ENCODE measurements at regions not wholly inside any gene's neighbourhood (a gene's known extent, or its start where the extent isn't known, plus 50 kb on each side); places are given as distances from the start of the nearest gene placed in this dataset.

DNA sequence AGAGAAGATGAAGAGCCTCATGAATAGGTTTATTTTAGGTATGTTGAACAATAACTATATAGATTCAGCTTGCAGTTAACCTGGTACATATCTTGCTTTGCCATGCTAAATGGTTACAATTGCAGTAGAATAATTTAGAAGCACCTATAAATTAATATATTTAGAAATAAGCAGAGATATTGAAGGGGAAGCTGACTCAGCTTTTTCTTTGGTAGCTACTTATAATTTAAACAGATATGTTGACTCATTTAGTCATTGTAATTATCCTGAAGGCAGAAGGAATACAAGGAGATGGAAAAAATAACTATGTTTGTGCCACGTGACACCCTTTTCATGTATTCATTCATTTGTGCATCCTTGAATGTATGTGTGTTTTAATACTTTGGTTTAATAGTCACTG is 755.5 kb downstream of the SUCLG1 start:
- DNase-seq (ENCODE audit: low spot score in 2 of 2) (no peak), FAIRE-seq (no peak)

DNA sequence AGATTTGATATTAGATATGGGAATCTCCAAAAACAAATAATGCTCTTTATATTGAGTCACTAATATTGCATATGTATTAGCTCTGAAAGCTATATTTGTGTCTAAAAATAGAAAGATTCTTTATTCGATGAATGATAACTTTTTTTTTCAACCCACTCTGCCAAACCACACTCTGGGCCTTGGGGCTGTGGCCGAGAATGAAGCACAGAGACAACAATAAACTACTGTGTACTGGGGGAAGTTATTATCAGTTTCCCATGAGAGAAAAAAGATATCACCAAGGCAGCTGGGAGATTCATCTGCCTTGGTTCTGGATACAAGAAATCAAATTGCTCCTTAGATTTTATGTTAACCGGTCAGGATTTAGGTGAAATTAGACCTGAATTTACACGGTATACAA is 762.2 kb downstream of the SUCLG1 start:
- FAIRE-seq: no peak
- DNase-seq (ENCODE audit: low spot score in 2 of 2): no peak

DNA sequence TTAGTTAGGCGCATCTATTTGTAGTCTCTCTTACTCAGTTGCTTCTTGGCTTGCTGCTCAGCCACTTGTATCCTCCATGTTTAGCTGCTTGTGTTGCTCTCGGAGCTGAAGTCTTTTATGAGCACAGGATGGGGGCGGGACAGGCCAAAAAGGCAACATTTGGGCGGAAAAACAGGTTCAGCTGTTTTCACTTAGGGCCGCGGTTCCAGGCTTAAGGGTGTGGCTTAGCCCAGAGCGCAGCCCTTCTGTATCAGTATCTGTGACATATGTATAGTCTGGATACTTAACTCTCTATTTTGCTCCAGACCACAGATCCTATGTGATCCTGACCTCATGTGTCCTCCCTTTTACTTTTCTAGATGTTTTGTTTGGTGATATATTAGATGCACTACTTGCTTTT is 763.5 kb downstream of the SUCLG1 start:
- FAIRE-seq: no peak
- DNase-seq (ENCODE audit: low spot score in 2 of 2): no peak

DNA sequence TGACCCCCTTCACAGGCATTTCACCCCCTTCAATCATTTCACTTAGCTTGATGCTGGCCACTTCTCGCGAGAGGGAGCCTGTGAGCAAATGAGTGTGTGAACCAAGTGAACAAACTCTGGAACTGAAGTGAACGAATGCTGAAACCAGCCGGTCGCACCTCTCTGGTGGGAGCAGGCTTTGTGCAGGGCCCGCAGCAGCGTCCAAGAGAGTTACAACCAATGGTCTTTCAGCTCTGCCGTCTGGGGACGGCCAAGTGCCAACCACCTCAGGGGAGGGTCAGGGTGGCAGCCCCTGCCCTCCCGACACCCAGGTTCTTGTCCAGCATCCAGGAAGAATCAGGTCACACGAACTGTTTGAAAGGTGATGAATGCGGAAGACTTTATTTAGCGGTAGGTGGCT is 764.0 kb downstream of the SUCLG1 start:
- FAIRE-seq (no peak), DNase-seq (ENCODE audit: low spot score in 2 of 2) (no peak)

DNA sequence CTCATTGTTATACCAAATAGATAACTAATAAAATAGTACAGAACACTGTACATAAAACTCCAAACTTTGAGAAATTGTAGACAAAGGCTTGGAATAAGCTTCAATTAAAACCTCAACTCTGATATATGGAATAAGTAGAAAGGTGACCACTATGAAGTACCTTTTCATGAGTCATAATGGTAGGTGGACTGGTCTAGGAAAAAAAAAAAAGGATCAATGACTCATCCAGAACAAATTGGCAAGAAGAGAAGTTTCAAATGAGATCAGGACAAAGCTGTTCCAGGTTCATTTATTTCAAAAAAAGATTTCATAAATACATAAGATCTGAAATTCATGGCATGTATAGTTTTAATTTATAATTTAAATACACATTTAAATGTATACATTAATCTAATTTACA is 769.7 kb downstream of the SUCLG1 start:
- no peak for FAIRE-seq
- no peak for DNase-seq (ENCODE audit: low spot score in 2 of 2)

DNA sequence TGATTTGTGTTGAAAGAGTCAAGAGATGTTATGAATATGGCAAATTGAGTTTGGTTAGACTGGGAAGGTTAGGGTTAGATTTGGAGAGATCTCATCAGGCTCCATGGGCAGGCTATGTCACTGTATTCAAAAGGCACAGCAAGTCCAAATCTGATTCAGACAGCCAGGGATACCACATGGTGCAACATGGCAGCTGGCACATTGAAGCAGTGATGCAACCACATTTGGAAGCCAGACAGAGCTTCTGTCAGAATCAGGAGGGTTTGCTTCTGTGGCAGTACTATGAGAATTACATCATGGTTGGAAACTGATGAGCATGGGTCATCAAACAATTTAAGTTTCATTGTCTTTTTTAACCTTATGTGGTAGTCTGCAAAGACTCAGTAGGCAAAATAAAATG is 772.2 kb downstream of the SUCLG1 start:
- DNase-seq (ENCODE audit: low spot score in 2 of 2) (peak in 1 of 2 donors; percentile 14), FAIRE-seq (no peak)

DNA sequence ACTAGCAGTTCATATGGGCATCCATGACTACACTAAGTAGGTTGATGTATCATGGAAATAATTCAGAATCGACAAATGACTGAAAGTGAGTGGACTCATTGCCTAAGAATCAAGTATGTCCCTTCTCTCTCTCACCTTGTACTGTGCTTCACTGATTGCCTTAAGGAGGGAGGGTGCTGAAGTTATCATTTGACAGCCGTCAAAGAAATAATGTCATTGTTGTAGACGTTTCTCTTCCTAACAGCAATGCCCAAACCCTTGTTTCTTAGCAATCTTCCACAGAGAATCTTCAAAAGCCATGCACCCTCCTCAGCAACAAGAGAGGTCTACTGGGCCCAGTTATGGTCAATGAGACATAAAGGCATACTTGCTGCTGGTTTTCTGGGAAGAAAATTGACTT is 785.0 kb downstream of the SUCLG1 start:
- no peak for DNase-seq (ENCODE audit: low spot score in 2 of 2)
- FAIRE-seq: no peak

DNA sequence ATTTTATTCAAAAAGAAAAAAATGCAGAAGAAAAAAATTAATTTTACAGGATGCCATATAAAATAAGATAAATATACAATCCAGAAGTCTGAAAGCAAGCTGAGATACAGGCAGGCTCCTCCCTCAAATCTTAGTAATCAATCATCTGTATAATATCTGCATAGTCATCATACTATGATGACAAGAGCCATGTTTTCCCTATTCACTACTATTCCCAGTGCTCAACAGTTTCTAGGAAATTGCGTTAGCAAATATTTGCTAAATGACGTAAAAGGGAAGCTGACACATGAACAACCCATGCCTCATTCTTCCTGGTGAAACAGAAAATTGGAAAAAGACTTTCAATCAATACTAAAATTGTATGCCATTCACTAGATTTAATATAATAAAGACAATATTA is 793.2 kb downstream of the SUCLG1 start:
- FAIRE-seq: no peak

DNA sequence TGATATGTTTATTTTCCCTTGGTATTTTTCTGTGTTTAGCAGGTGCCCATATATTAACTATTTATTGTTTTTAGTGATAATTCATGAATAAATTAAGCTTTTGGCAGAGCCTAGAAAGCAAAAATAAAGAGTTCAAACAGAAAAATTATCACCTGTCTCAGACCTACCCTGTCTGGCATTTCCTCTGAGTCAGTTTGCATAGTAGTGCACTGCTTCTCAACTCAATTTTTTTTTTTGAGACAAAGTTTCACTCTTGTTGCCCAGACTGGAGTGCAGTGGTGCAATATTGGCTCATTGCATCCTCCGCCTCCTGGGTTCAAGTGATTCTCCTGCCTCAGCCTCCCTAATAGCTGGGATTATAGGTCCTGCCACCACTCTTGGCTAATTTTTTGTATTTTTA is 793.9 kb downstream of the SUCLG1 start:
- FAIRE-seq (no peak), DNase-seq (ENCODE audit: low spot score in 2 of 2) (no peak)

More for the DNA sequence above, 793.2 kb downstream of the SUCLG1 start:
- no peak for DNase-seq (ENCODE audit: low spot score in 2 of 2)

DNA sequence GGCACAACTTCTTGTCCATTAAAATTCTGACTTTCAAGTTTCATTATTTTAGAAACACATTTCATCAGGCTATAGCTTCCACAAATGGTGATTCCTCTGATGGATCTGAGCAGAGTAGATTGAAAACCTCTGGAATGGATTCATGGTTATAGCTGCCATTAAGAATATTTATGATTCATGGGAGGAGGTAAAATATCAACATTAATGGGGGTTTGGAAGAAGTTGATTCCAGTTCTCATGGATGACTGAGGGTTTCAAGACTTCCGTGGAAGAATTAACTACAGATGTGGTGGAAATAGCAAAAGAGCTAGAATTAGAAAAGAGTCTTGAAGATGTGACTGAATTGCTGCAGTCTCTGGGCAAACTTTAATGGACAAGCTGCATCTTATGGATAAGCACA is 797.4 kb downstream of the SUCLG1 start:
- DNase-seq (ENCODE audit: low spot score in 2 of 2) (no peak), FAIRE-seq (no peak)

DNA sequence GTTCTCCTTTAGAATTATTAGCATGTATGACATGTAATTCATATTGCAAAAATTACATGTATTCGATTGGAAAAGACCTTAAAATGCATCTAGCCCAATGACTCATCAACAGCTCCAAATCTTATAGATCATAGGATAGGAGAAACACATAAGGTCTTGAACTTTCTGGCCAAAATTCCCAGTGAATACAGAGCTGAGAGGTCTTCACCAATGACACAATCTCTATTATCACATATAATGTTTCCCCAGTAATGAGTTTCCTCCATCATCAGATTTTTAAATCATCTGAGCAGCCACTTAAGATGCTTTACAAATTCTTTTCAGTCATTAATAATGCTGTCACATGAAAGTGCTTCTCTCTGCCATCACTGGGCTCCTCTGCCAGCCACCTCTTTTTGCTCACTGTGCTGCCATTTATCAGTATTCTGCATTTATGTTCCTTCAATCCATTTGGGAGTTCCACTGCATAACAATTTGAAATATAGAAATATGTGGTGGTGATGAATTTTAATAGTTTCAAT is 804.9 kb downstream of the SUCLG1 start:
- no peak for DNase-seq (ENCODE audit: low spot score in 2 of 2)
- FAIRE-seq: no peak

DNA sequence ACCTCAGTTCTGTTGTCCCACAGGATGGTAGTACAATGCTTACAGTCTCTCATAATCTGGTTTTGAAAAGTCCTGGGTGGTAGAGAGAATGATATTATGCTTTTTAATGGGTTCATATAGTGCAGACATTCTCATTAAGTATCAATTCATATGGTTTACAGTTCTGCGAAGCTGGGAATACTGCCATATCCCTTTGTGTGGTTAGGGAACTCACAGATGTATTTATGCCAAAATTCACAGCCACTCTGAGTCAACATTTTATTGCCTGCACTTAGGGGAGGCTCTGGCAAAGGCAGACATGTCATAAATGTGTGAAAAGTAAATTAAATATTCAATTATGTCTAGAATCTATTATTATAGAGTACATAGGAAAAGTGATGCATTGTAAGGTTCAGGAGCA is 808.2 kb downstream of the SUCLG1 start:
- FAIRE-seq (no peak), DNase-seq (ENCODE audit: low spot score in 2 of 2) (no peak)

DNA sequence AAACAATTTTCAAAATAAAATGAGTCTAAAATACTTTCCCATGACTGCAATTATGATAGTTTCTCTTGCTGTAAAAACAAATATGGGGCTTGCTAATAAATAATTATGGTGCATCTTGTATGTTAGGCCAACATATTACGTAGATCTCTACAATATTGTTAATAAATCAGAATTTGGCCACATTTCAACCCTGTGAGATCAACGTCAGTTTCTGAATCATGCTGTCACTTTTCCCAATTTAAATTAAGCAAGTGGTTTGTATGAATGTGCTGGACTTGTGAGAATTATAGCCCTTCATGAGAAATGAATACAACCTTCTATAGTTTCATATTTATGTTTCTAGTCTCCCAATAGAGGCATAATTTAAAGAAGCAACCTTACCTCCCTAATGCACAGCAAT is 808.9 kb downstream of the SUCLG1 start:
- FAIRE-seq: no peak
- DNase-seq (ENCODE audit: low spot score in 2 of 2): no peak

DNA sequence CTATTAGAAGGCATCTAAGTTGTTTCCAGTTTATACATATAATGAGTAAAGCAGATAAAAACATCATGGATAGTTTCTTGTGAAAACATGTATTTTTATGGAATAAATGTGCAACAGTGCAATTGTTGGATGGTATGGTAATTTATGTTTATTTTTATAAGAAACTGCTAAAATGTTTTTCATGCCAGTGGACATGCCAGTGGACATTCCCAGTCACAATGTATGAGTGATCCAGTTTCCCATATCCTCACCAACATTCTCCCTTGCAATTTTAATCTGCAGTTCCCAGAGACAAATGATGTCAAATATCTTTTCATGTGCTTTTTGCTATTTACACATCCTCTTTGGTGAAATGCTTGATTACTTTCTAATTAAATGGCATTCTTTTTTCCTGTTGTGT is 818.6 kb downstream of the SUCLG1 start:
- no peak for DNase-seq (ENCODE audit: low spot score in 2 of 2)
- no peak for FAIRE-seq

DNA sequence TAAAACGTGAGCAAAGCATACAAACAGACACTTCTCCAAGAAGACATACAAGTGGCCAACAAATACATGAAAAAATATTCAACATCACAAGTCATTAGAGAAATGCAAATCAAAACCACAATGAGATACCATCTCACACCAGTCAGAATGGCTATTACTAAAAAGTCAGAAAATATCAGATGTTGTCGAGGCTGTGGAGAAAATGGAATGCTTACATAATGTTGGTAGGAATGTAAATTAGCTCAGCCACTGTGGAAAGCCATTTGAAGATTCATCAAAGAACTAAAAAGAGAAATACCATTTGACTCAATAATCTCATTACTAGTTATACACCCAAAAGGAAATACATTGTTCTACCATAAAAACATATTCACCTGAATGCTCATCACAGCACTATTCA is 825.7 kb downstream of the SUCLG1 start:
- DNase-seq (ENCODE audit: low spot score in 2 of 2) (no peak), FAIRE-seq (no peak)

DNA sequence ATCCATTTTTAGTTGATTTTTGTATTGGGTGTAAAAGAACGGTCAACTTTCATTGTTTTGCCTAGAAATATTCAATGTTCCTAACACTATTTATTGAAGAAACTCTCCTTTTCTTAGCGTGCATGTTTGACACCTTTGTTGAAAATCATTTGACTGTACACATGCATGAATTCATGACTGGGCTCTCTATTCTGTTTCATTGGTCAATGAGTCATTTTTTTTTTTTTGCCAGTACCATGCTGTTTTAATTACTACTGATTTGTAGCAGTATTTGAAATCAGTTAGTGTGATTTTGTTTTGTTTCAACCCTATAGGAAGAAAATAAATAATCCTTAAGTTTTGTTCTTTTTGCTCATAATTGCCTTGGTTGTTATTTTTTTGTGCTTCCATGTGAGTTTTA is 828.7 kb downstream of the SUCLG1 start:
- no peak for DNase-seq (ENCODE audit: low spot score in 2 of 2)
- FAIRE-seq: no peak

DNA sequence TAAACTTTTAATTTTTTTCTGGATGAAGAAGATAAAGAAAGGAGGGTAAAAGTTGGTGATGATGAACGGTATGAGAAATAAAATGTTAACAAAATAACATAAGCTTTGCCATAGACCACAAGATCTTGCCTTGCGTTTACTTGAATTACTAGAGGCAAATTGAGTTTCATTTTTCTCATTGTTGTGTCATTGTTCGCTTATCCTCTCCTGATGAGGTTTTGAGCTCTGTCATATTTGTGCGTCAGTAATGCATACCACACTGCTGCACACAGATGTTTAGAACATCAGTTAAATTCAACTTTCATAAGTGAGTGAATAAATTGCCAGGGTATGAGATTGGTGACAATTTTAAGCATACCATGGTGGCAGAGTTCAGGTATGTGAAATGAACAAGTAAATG is 843.6 kb downstream of the SUCLG1 start:
- DNase-seq (ENCODE audit: low spot score in 2 of 2) (no peak), FAIRE-seq (no peak)

DNA sequence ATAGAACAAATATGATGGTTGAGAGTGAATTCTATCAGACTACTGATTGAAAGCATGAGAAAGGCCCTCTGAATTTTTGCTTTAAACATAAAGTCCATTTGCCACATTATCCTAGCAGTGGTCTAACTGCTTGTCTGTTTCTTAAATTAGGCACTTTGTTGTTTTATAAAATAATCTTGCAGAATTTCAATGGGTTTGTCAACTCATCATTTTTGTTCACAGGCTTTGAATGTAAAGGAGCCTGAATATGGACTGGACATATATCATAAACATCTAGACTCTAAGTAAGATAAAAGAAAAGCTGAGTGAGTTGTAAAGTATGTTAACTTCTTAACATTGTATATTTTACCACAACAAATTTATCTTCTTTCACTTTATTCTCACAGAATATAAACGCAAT is 845.9 kb downstream of the SUCLG1 start:
- DNase-seq (ENCODE audit: low spot score in 2 of 2): no peak
- FAIRE-seq: no peak

DNA sequence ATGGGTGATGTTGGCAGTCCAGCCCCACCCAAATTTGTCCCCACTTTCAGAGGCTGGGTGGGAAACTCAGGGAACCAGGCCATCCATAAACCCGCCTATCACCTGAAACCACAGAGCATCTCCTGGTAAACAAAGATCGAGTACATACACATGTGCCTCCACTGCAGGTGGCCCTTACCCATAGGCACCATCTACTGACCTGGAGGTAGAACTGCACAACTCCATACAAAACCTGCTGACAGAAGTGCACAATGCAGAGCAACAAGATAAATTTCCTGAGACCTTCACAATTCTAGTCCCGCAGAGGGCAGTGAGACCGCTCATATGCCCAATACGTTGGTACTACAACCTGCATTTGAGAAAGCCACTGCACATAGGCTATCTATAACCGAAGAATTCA is 856.3 kb downstream of the SUCLG1 start:
- FAIRE-seq (no peak), DNase-seq (ENCODE audit: low spot score in 2 of 2) (no peak)

DNA sequence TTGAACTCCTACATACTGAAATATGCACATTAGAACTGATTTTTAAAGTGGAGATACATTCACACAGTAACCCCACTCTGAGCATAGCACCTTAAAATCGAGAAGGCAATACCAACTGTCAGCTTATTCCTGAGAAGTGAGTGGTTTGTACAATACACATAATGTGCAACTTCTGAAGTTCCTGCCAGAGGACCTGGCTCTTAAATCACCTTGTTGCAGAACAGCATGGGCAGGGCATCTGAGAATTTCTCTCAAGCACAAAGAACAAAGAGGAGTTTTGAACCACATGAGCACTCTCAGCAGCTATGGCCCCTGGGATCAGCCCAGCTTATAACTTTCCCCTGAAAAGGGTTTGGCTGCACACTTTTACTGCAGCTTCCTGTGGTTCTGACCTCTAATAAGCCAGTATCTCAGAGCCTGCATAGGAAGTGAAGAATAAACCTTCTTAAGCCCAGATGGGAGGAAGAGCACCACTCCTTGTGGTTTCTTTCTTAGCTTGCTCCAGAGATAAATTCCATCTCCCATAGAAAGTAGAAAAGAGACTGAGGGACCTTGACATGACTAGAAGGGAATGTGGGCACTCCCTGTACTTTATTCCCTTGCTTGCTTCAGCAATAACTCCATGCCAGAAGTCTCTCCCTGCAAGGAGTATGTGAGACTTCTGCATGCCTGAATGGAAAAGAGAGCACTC is 862.3 kb downstream of the SUCLG1 start:
- FAIRE-seq (no peak), DNase-seq (ENCODE audit: low spot score in 2 of 2) (no peak)

DNA sequence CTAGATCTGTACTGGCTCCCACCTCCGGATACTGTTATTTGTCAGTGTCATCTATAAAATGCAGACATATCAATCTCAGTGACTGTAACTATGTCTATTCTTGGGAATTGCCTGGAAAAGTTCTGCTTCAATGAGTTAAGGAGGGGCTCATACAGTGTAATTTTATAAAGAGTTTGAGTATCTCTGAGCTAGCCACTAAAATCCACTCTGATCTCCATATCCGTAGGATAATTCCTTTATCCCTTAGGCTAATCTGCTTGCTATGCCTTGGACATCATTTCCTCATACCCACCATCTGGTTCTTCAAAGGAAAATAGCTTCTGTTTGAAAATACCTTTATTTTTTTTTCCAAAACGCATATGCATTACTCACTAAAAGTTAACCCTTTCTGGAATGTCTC is 863.2 kb downstream of the SUCLG1 start:
- DNase-seq (ENCODE audit: low spot score in 2 of 2): no peak
- no peak for FAIRE-seq

DNA sequence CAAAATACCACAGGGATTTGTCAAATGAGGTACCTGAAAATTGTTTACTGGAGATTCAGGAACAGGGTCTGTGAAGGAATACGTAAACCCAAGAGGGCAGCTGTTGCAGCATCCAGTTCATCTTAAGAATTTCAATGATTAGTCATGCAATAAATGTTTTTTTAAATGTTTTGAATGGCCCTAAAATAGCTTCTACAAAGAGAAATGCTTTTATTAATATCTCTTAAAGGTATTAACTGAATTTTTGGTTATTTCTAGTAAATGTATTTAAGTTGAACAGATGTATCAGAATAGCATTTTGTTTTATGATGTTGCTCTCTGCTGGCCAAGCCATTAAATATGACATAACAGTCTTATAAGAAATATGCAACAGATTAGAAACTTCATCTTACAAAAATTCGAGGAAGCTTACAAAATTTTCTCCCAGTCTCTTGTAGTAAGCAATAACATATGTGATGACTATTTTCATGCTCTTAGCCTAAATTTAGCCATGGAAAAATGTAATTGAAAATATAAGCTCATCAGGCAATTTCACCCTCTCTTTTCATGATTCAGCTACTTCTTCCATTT is 863.9 kb downstream of the SUCLG1 start:
- DNase-seq (ENCODE audit: low spot score in 2 of 2): no peak
- FAIRE-seq: no peak

Measured in frontal cortex (tissue), 3 donors.